A673 (cell line): ENCODE measurements at regions not wholly inside any gene's neighbourhood (a gene's known extent, or its start where the extent isn't known, plus 50 kb on each side); places are given as distances from the start of the nearest gene placed in this dataset.

Experiments used
- CTCF ChIP-seq: fragments of 300-800, 200-600 bp; sonication (generic); conservative IDR thresholded peaks from 2 replicates; pipeline ENCODE4 v1.5.1; 2017; ENCODE audit warnings: low read depth, mild to moderate bottlenecking, antibody characterized with exemption, low read length, moderate library complexity, mixed read lengths
- EZH2 ChIP-seq: fragments of 200-600 bp; sonication (generic); IDR thresholded peaks from 2 replicates; pipeline ENCODE4 v1.6.1; 2017; ENCODE audit warnings: borderline replicate concordance, low read depth, mild to moderate bottlenecking, mixed read lengths, antibody characterized with exemption, low read length; ENCODE audit not compliant: poor library complexity, severe bottlenecking

- TF ChIP-seq CTCF (no peak), EZH2 (no peak)
Observed at GRCh38 chr5:174589011-174589410, 135.4 kb upstream of the MSX2 start.
